ENCODE measurements at regions not wholly inside any gene's neighbourhood (a gene's known extent, or its start where the extent isn't known, plus 50 kb on each side); places are given as distances from the start of the nearest gene placed in this dataset.

DNA sequence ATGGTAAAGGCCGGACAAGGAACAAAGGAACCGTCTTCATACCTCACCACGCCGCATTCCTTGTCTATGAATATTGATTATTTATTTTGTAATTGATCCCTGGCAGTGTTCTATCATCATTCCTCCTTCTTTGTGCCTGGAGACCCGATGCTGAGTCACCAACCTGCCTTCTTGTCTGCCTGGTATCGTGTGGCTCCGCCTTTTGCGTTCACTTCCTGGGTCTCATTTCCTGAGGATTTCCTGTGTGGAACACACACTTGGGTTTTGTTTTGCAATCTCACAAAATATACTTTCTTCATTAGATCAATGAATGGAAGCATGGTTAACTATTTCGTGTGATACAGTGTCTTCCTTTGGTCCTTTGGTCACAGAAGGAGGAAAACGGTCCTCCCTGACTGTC is 95.5 kb upstream of the SNTG2 start:
- TF ChIP-seq, protein P1, sequence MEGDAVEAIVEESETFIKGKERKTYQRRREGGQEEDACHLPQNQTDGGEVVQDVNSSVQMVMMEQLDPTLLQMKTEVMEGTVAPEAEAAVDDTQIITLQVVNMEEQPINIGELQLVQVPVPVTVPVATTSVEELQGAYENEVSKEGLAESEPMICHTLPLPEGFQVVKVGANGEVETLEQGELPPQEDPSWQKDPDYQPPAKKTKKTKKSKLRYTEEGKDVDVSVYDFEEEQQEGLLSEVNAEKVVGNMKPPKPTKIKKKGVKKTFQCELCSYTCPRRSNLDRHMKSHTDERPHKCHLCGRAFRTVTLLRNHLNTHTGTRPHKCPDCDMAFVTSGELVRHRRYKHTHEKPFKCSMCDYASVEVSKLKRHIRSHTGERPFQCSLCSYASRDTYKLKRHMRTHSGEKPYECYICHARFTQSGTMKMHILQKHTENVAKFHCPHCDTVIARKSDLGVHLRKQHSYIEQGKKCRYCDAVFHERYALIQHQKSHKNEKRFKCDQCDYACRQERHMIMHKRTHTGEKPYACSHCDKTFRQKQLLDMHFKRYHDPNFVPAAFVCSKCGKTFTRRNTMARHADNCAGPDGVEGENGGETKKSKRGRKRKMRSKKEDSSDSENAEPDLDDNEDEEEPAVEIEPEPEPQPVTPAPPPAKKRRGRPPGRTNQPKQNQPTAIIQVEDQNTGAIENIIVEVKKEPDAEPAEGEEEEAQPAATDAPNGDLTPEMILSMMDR (tag by site-specific recombination; IDR thresholded peaks at IDR 0.05) = no peak
- TF ChIP-seq RBAK (tag by site-specific recombination; IDR thresholded peaks at IDR 0.05) (no peak), ZBTB1 (tag by site-specific recombination; IDR thresholded peaks at IDR 0.05) (no peak), ZBTB20 (tag by site-specific recombination; IDR thresholded peaks at IDR 0.05) (no peak), ZNF350 (tag by site-specific recombination; IDR thresholded peaks at IDR 0.05) (no peak), ZBTB21 (tag by site-specific recombination; IDR thresholded peaks at IDR 0.05) (no peak)
